B cell (primary cell): ENCODE measurements at regions not wholly inside any gene's neighbourhood (a gene's known extent, or its start where the extent isn't known, plus 50 kb on each side); places are given as distances from the start of the nearest gene placed in this dataset.

ENCODE experiments used
- CTCF ChIP-seq: fragments of 200-600 bp; IDR thresholded peaks from one replicate; pipeline ENCODE4 v1.8.0; 2022; ENCODE audit warnings: antibody characterized with exemption, mild to moderate bottlenecking
- EZH2 ChIP-seq: IDR thresholded peaks from 2 replicates; pipeline ENCODE4 v1.6.1; 2012; ENCODE audit warnings: borderline replicate concordance, low read depth, mild to moderate bottlenecking, moderate library complexity, low read length; ENCODE audit not compliant: insufficient read depth, poor library complexity, severe bottlenecking

- peak; percentile 72 for TF ChIP-seq CTCF
- TF ChIP-seq EZH2 = no peak
Measured at GRCh38 chr20:21808863-21809664, 103.6 kb downstream of the PAX1 start.
